ENCODE measurements at regions not wholly inside any gene's neighbourhood (a gene's known extent, or its start where the extent isn't known, plus 50 kb on each side); places are given as distances from the start of the nearest gene placed in this dataset.

- Histone ChIP-seq H3K27me3 (ENCODE audit: insufficient read depth, poor library complexity, severe bottlenecking) (no peaks in the 10 kb centered on the region), H3K4me3 (ENCODE audit: severe bottlenecking) (no peak overlapping the region), H3K4me1 (ENCODE audit: insufficient read depth, poor library complexity, severe bottlenecking) (no peaks in the 10 kb centered on the region), H3K36me3 (ENCODE audit: low read depth) (no peaks in the 10 kb centered on the region), H3K9me3 (ENCODE audit: severe bottlenecking) (no peaks in the 10 kb centered on the region), H3K27ac (ENCODE audit: poor library complexity, severe bottlenecking) (no peak overlapping the region)
- TF ChIP-seq CTCF (IDR thresholded peaks at IDR 0.05; ENCODE audit: poor library complexity, severe bottlenecking) = no peak
- DNase-seq (ENCODE audit: low spot score) (no peak), ATAC-seq (ENCODE audit: low read depth) (no peak)
Observed at GRCh38 chr2:2824588-2824987, 493.5 kb upstream of the MYT1L start.

GRCh38 chr2:2823061-2823753 is 492.1 kb upstream of the MYT1L start:
- H3K4me1 ChIP-seq (ENCODE audit: insufficient read depth, poor library complexity, severe bottlenecking) = no peaks in the 10 kb centered on the region
- no peak overlapping the region for H3K27ac ChIP-seq (ENCODE audit: poor library complexity, severe bottlenecking)
- H3K27me3 ChIP-seq (ENCODE audit: insufficient read depth, poor library complexity, severe bottlenecking) = no peaks in the 10 kb centered on the region
- H3K36me3 ChIP-seq (ENCODE audit: low read depth) = no peaks in the 10 kb centered on the region
- no peak for ATAC-seq (ENCODE audit: low read depth)
- DNase-seq (ENCODE audit: low spot score) = no peak
- no peak overlapping the region for H3K4me3 ChIP-seq (ENCODE audit: severe bottlenecking)
- no peak for TF ChIP-seq CTCF (IDR thresholded peaks at IDR 0.05; ENCODE audit: poor library complexity, severe bottlenecking)
- H3K9me3 ChIP-seq (ENCODE audit: severe bottlenecking) = peaks cover 1% of the 10 kb centered on the region

- H3K36me3 ChIP-seq (ENCODE audit: low read depth) = no peaks in the 10 kb centered on the region
- H3K4me1 ChIP-seq (ENCODE audit: insufficient read depth, poor library complexity, severe bottlenecking) = no peaks in the 10 kb centered on the region
- no peak for TF ChIP-seq CTCF (IDR thresholded peaks at IDR 0.05; ENCODE audit: poor library complexity, severe bottlenecking)
- H3K27ac ChIP-seq (ENCODE audit: poor library complexity, severe bottlenecking) = no peak overlapping the region
- DNase-seq (ENCODE audit: low spot score) = no peak
- H3K9me3 ChIP-seq (ENCODE audit: severe bottlenecking) = peaks cover 1% of the 10 kb centered on the region
- ATAC-seq (ENCODE audit: low read depth) = no peak
- H3K4me3 ChIP-seq (ENCODE audit: severe bottlenecking) = no peak overlapping the region
- H3K27me3 ChIP-seq (ENCODE audit: insufficient read depth, poor library complexity, severe bottlenecking) = no peaks in the 10 kb centered on the region
Observed at GRCh38 chr2:2822143-2822542, 491.1 kb upstream of the MYT1L start.

GRCh38 chr2:2812648-2813047 is 481.6 kb upstream of the MYT1L start:
- Histone ChIP-seq H3K27me3 (ENCODE audit: insufficient read depth, poor library complexity, severe bottlenecking) (no peaks in the 10 kb centered on the region), H3K4me1 (ENCODE audit: insufficient read depth, poor library complexity, severe bottlenecking) (no peaks in the 10 kb centered on the region), H3K27ac (ENCODE audit: poor library complexity, severe bottlenecking) (no peak overlapping the region), H3K4me3 (ENCODE audit: severe bottlenecking) (no peak overlapping the region), H3K36me3 (ENCODE audit: low read depth) (no peaks in the 10 kb centered on the region), H3K9me3 (ENCODE audit: severe bottlenecking) (no peaks in the 10 kb centered on the region)
- TF ChIP-seq CTCF (IDR thresholded peaks at IDR 0.05; ENCODE audit: poor library complexity, severe bottlenecking) = no peak
- DNase-seq (ENCODE audit: low spot score) (no peak), ATAC-seq (ENCODE audit: low read depth) (no peak)

GRCh38 chr2:2812117-2812516 is 481.0 kb upstream of the MYT1L start:
- Histone ChIP-seq H3K4me1 (ENCODE audit: insufficient read depth, poor library complexity, severe bottlenecking) (no peaks in the 10 kb centered on the region), H3K36me3 (ENCODE audit: low read depth) (no peaks in the 10 kb centered on the region), H3K4me3 (ENCODE audit: severe bottlenecking) (no peak overlapping the region), H3K27ac (ENCODE audit: poor library complexity, severe bottlenecking) (no peak overlapping the region), H3K27me3 (ENCODE audit: insufficient read depth, poor library complexity, severe bottlenecking) (no peaks in the 10 kb centered on the region), H3K9me3 (ENCODE audit: severe bottlenecking) (no peaks in the 10 kb centered on the region)
- ATAC-seq (ENCODE audit: low read depth) (no peak), DNase-seq (ENCODE audit: low spot score) (no peak)
- TF ChIP-seq CTCF (IDR thresholded peaks at IDR 0.05; ENCODE audit: poor library complexity, severe bottlenecking) = no peak

All from RWPE2 (cell line).